K562 (cell line): ENCODE measurements at regions not wholly inside any gene's neighbourhood (a gene's known extent, or its start where the extent isn't known, plus 50 kb on each side); places are given as distances from the start of the nearest gene placed in this dataset.

Experiments used
- TF ChIP-seq, protein P1 (sequence below): fragments of 250-450 bp; sonication (Bioruptor Pico); IDR thresholded peaks from 2 replicates; pipeline ENCODE4 v1.4.0; 2020
- TF ChIP-seq, protein P2 (sequence below), 2 experiments: fragments of 450-650 bp; formaldehyde crosslinking in 1 of 2; IDR thresholded peaks; 2 replicates each; pipeline versions ENCODE4 v1.4.0 to v1.6.1; 2014 to 2020; ENCODE audit warnings: mild to moderate bottlenecking in 2 of 2, borderline replicate concordance in 1 of 2, low read depth in 1 of 2

DNA sequence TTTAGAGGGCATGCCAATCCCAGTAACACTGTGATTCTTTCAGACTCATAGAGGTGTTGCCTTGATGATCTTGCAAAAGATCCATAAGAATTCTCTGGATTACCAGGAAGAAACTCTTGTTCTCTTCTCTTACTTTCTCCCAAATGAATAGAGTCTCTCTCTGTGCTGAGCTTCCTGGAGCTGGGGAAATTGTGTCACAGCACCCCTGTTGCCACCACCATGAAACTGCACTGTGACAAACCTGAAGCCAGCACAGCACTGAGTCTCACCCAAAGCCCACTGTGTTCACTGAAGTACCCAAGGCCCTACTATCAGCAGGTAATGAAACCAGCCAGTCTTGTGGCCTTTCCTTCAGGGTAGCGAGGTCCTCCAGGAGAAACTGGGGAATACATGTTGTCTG lies 332.7 kb upstream of the FGF16 start (continued):
- TF ChIP-seq, protein P1, sequence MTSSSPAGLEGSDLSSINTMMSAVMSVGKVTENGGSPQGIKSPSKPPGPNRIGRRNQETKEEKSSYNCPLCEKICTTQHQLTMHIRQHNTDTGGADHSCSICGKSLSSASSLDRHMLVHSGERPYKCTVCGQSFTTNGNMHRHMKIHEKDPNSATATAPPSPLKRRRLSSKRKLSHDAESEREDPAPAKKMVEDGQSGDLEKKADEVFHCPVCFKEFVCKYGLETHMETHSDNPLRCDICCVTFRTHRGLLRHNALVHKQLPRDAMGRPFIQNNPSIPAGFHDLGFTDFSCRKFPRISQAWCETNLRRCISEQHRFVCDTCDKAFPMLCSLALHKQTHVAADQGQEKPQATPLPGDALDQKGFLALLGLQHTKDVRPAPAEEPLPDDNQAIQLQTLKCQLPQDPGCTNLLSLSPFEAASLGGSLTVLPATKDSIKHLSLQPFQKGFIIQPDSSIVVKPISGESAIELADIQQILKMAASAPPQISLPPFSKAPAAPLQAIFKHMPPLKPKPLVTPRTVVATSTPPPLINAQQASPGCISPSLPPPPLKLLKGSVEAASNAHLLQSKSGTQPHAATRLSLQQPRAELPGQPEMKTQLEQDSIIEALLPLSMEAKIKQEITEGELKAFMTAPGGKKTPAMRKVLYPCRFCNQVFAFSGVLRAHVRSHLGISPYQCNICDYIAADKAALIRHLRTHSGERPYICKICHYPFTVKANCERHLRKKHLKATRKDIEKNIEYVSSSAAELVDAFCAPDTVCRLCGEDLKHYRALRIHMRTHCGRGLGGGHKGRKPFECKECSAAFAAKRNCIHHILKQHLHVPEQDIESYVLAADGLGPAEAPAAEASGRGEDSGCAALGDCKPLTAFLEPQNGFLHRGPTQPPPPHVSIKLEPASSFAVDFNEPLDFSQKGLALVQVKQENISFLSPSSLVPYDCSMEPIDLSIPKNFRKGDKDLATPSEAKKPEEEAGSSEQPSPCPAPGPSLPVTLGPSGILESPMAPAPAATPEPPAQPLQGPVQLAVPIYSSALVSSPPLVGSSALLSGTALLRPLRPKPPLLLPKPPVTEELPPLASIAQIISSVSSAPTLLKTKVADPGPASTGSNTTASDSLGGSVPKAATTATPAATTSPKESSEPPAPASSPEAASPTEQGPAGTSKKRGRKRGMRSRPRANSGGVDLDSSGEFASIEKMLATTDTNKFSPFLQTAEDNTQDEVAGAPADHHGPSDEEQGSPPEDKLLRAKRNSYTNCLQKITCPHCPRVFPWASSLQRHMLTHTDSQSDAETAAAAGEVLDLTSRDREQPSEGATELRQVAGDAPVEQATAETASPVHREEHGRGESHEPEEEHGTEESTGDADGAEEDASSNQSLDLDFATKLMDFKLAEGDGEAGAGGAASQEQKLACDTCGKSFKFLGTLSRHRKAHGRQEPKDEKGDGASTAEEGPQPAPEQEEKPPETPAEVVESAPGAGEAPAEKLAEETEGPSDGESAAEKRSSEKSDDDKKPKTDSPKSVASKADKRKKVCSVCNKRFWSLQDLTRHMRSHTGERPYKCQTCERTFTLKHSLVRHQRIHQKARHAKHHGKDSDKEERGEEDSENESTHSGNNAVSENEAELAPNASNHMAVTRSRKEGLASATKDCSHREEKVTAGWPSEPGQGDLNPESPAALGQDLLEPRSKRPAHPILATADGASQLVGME (CRISPR knock-in tag) = no peak
- TF ChIP-seq, protein P2, sequence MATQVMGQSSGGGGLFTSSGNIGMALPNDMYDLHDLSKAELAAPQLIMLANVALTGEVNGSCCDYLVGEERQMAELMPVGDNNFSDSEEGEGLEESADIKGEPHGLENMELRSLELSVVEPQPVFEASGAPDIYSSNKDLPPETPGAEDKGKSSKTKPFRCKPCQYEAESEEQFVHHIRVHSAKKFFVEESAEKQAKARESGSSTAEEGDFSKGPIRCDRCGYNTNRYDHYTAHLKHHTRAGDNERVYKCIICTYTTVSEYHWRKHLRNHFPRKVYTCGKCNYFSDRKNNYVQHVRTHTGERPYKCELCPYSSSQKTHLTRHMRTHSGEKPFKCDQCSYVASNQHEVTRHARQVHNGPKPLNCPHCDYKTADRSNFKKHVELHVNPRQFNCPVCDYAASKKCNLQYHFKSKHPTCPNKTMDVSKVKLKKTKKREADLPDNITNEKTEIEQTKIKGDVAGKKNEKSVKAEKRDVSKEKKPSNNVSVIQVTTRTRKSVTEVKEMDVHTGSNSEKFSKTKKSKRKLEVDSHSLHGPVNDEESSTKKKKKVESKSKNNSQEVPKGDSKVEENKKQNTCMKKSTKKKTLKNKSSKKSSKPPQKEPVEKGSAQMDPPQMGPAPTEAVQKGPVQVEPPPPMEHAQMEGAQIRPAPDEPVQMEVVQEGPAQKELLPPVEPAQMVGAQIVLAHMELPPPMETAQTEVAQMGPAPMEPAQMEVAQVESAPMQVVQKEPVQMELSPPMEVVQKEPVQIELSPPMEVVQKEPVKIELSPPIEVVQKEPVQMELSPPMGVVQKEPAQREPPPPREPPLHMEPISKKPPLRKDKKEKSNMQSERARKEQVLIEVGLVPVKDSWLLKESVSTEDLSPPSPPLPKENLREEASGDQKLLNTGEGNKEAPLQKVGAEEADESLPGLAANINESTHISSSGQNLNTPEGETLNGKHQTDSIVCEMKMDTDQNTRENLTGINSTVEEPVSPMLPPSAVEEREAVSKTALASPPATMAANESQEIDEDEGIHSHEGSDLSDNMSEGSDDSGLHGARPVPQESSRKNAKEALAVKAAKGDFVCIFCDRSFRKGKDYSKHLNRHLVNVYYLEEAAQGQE (IDR thresholded peaks at IDR 0.05; ENCODE audit: borderline replicate concordance) = no peak
- TF ChIP-seq, protein P2 (CRISPR knock-in tag; IDR thresholded peaks at IDR 0.05; ENCODE audit: low read depth) = no peak
